Central memory CD8-positive, alpha-beta T cell (primary cell): ENCODE measurements at regions not wholly inside any gene's neighbourhood (a gene's known extent, or its start where the extent isn't known, plus 50 kb on each side); places are given as distances from the start of the nearest gene placed in this dataset.

Experiments
- ATAC-seq: fragments of 150-1000 bp; cut with Tn5 transposase; replicated peaks from 2 replicates; pipeline ENCODE4 v1.10.0; 2022; ENCODE audit warnings: mild to moderate bottlenecking, moderate FRiP score, moderate number of reproducible peaks; ENCODE audit not compliant: poor library complexity, severe bottlenecking; ENCODE audit errors: extremely low read depth
- DNase-seq, 2 donors: peaks; one replicate each; pipeline ENCODE4 v3.0.0; 2021; ENCODE audit warnings: low spot score in 2 of 2
- H3K27ac Mint-ChIP-seq: one replicate; pipeline ENCODE4 v1.8.0; 2022; ENCODE audit warnings: low read depth, mild to moderate bottlenecking, moderate library complexity, mixed read lengths
- H3K27me3 Mint-ChIP-seq: one replicate; pipeline ENCODE4 v1.8.0; 2022; ENCODE audit warnings: mixed read lengths
- H3K36me3 Mint-ChIP-seq: one replicate; pipeline ENCODE4 v1.8.0; 2022; ENCODE audit warnings: mild to moderate bottlenecking, moderate library complexity, mixed read lengths; ENCODE audit not compliant: insufficient read depth
- H3K4me1 Mint-ChIP-seq: one replicate; pipeline ENCODE4 v1.8.0; 2022; ENCODE audit warnings: mixed read lengths
- H3K4me3 Mint-ChIP-seq: one replicate; pipeline ENCODE4 v1.8.0; 2022; ENCODE audit warnings: mild to moderate bottlenecking, moderate library complexity, mixed read lengths
- H3K9me3 Mint-ChIP-seq: one replicate; pipeline ENCODE4 v1.8.0; 2022; ENCODE audit warnings: mixed read lengths

DNA sequence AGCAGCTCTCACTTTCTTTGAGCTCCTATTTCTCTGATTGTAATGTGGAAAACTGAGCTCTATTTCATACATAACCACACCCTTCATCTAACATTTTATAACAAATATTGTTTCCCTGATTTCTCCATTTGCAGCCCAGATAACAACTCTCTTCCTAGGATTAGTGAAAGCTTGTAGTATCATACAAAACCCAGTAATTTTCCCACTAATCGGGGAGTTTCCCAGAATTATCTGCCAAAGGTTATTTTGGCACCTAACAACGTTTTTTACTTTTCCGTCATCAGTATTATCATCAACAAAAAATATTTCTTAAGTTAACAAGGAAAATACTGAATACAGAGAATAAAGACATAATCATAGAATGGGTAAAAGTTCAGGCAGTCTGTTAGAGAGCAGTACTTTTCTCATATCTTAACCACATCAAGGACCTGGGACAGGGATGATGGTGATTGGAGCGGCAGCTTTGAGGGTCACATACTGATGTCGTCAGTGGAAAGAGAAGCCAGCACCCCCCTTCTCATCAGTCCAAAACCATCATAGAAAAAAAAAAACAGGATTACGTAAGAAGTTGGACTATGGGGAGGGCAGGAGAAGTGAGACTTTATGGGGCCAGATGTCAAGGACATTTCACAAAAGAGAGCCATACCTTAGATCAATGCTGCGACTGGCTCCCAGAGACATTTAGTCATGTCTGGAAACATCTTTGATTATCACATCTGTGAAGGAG is 166.1 kb upstream of the TNFAIP3 start:
- peaks cover 20% of the 10 kb centered on the region for H3K4me1 Mint-ChIP-seq
- DNase-seq, result no peak
- no peak for ATAC-seq

DNA sequence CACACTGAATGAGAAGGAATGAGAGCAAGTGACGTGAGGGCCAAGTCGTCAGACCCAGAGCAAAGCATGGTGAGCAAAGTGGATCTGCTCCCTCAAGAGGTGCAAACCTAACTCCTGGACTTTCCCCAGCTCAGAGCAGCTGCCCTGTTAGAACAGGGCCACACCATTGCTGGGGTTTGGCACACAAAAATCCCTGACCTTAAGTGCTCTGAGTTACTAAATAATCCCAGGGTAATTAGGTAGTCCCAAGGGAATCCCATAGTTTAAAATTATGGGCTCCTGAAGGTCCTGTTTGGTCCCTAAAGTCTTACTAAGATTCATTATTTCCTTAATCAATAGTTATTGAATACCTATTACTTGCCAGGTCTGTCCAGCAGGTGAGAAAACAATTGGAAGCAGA is 165.1 kb upstream of the TNFAIP3 start:
- Mint-ChIP-seq H3K4me1 (peaks cover 22% of the 10 kb centered on the region), H3K4me3 (no peak overlapping the region), H3K36me3 (peaks cover 2% of the 10 kb centered on the region), H3K27ac (no peak overlapping the region), H3K9me3 (no peaks in the 10 kb centered on the region), H3K27me3 (peaks cover 10% of the 10 kb centered on the region)
- no peak for DNase-seq
- no peak for ATAC-seq

More for the DNA sequence above, 166.1 kb upstream of the TNFAIP3 start:
- H3K4me3 Mint-ChIP-seq, result no peak overlapping the region
- H3K36me3 Mint-ChIP-seq, result peaks cover 2% of the 10 kb centered on the region
- H3K9me3 Mint-ChIP-seq, result no peaks in the 10 kb centered on the region
- no peak overlapping the region for H3K27ac Mint-ChIP-seq
- peaks cover 12% of the 10 kb centered on the region for H3K27me3 Mint-ChIP-seq

DNA sequence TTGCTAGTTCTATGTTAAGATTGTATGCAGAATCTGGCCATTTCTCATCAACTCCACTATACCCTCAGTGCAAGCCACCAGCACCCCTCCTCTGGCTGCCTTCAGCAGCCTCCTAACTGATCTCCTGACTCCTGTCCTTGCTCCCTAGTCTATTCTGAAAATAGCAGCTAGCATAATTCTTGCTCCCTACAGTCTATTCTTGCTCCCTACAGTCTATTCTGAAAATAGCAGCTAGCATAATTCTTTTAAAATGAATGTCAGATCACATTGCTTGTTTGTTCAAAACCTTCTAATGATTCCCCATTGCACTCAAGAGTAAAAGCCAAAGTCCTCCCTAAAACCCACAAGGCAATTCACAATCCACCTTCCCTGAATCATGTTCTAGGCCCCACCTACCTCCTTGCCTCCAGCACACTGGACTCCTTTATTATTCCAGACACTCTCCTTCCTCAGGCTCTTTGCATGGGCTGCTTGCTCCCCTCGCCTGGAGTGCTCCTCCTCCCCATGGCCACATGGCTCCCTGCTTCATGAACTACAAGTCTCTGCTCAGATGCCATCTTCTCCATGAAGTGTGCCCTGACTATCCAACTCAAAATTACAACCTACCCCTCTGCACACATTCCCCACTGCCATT is 164.2 kb upstream of the TNFAIP3 start:
- H3K27ac Mint-ChIP-seq, result peak overlapping the region; percentile 1
- DNase-seq (no peak), ATAC-seq (no peak)
- H3K9me3 Mint-ChIP-seq, result no peaks in the 10 kb centered on the region
- H3K27me3 Mint-ChIP-seq, result peaks cover 10% of the 10 kb centered on the region
- H3K4me1 Mint-ChIP-seq, result peaks cover 24% of the 10 kb centered on the region
- peaks cover 8% of the 10 kb centered on the region for H3K36me3 Mint-ChIP-seq
- no peak overlapping the region for H3K4me3 Mint-ChIP-seq

DNA sequence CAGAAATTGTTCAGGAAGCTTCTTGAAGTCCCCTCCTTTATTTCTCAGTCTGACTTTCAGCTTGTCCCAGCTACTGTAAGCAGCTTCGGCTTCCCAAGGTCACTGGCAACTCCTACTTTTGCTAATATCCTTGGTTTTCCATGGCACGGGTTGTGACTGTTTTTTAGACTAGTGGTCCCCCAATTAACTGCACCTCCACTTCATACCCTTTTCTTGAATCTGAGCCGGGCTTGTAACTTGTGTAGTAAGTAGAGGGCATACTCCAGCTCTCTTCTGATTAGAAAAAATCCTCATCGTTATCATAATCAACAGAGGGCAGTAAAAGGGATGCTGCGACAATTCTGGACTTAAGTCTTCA is 162.3 kb upstream of the TNFAIP3 start:
- Mint-ChIP-seq H3K4me1 (peaks cover 29% of the 10 kb centered on the region), H3K36me3 (peaks cover 18% of the 10 kb centered on the region), H3K9me3 (peaks cover 3% of the 10 kb centered on the region), H3K27me3 (peaks cover 10% of the 10 kb centered on the region), H3K27ac (no peak overlapping the region), H3K4me3 (no peak overlapping the region)
- ATAC-seq, result no peak
- DNase-seq, result no peak

DNA sequence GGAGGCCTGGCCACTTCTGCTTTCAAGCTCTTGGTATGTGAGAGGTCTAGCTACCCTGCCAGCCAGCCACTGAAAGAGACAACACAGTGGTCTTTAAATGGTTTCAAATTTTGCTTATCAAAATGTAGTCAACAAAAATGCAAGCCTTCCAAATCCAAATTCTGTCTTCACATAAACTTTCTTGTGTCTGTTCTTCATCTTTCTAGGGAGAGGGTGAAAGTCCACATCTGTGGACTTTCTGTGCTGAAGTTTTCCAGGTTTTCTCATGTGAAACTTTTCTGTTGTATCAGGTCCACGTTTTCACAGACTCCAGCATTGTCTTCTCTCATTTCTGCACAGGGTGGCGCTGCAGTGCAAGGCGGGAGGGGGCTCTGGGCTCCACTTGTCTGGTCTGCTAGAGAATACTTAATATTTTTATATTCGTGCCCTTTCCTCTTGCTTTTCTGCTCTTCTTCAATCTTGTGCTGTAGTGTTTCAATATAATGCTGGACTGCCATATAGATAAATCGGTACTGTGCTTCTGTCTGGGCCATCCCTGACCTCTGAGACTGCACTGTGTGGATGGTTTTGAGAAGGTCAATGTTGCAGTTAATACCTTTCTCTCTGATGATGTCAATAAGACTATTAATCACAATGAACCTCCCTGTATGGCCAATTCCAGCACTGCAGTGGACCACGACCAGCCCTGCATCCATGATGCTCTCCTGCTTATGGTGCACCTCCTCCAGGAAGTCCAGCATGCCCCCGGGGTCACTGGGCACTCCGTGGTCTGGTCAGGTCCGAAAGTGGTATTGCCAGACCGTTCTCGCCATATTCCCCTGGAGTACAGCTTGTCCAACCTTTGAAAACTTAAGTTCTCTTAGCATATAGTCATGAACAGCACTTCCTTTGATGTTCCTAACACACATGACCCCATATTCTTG is 161.6 kb upstream of the TNFAIP3 start:
- Mint-ChIP-seq H3K27me3 (peaks cover 10% of the 10 kb centered on the region), H3K36me3 (peaks cover 19% of the 10 kb centered on the region), H3K4me1 (peaks cover 36% of the 10 kb centered on the region), H3K4me3 (no peak overlapping the region), H3K27ac (peak overlapping the region; percentile 99), H3K9me3 (peaks cover 3% of the 10 kb centered on the region)
- ATAC-seq (no peak), DNase-seq (peak; percentile 63 to 72)

DNA sequence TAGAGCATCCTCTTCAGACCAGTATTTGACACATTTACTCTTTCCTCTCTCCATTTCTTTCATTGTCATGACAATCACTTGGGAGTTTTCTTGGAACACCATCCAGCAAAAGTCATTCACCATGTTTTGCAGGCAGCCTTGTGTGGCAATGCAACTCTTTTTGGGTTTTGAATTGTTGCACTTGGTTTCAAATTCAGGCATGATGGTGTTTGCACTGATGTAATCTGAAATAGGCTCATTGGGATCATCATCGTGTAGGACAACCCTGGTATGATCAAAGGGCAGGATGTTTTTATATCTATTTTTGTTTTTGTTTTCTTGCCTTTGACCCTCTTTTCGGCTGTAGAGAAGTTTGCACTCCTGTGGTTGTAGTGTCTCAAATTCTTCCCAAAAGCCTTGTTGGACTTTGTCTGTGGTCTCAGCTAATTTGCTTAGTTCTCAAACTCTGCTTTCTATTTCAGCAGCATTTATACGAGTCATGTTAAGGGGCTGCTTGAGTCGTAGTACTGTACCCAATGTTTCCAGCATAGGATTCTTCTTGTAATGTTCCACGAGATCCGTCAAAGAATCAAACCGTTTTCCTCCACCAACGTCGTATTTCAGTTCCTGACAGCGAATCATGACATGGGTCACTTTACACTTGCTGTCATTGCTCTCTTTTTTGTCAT is 160.8 kb upstream of the TNFAIP3 start:
- peaks cover 3% of the 10 kb centered on the region for H3K27me3 Mint-ChIP-seq
- no peak for DNase-seq
- peaks cover 38% of the 10 kb centered on the region for H3K4me1 Mint-ChIP-seq
- H3K27ac Mint-ChIP-seq, result peak overlapping the region; percentile 99
- H3K9me3 Mint-ChIP-seq, result peaks cover 3% of the 10 kb centered on the region
- no peak for ATAC-seq
- no peak overlapping the region for H3K4me3 Mint-ChIP-seq
- H3K36me3 Mint-ChIP-seq, result peaks cover 19% of the 10 kb centered on the region

DNA sequence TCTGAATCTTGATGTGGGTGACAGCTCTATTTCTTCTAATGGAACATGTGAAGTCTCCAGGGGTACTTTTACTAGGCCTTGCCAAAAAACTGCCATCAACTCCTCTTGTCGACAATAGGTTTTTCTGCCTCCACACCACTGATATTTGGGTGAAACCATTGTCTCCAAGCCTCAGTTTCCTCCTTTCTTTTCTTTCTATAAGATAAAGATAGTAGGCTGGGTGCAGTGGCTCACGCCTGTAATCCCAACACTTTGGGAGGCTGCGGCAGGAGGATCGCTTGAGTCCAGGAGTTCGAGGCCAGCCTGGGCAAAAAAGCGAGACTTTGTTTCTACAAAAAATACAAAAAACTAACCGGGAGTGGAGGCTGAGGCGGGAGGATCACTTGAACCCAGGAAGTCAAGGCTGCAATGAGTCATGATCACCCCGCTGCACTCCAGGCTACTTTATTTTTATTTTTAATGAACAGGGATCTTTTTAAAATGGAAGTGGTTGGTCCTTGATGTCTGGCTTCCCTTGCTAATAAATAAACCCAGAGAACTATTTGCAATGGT is 159.9 kb upstream of the TNFAIP3 start:
- peak overlapping the region; percentile 74 for H3K4me3 Mint-ChIP-seq
- H3K36me3 Mint-ChIP-seq, result peaks cover 19% of the 10 kb centered on the region
- no peak for ATAC-seq
- peak overlapping the region; percentile 99 for H3K27ac Mint-ChIP-seq
- peaks cover 3% of the 10 kb centered on the region for H3K9me3 Mint-ChIP-seq
- H3K27me3 Mint-ChIP-seq, result no peaks in the 10 kb centered on the region
- H3K4me1 Mint-ChIP-seq, result peaks cover 43% of the 10 kb centered on the region
- no peak for DNase-seq

DNA sequence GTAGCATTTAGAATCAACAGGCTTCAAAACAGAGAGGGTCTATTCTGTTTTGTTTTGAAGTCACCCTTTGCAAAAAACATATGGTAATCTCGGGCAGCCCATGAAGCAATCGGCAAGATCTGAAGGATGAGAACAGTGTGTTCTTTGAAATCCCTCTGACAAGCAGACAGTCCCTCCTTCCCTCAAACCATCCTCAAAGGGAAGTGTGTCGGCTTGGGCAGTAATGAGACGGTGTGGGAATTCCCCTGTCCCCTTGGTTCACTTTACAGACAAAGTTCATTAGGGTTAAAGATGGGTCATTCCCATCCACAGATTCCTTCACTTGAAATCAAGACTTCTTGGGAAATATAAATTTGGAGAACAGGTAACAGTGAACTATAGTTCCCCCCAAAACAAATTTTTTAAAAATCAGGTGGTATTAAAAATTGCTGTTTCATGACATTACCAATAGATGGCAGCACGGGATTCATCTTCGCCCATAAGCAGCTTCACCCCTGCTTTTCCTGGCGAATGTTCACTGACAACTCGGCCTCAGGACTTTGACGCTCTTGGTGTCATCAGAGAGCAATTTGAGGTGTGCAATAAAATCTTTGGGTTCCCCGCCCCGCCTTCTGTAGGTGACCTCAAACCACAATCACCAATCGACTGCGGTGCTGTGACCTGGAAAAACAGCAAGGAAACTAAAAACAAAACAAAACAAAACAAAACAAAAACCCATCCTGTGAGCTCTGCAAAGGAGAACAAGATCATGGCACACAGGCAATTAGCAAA is 159.3 kb upstream of the TNFAIP3 start:
- Mint-ChIP-seq H3K9me3 (peaks cover 3% of the 10 kb centered on the region), H3K4me1 (peaks cover 43% of the 10 kb centered on the region), H3K4me3 (peak overlapping the region; percentile 74), H3K27me3 (no peaks in the 10 kb centered on the region), H3K36me3 (peaks cover 19% of the 10 kb centered on the region), H3K27ac (peak overlapping the region; percentile 99)
- ATAC-seq, result peak; percentile 81
- peak; percentile 71 to 91 for DNase-seq

DNA sequence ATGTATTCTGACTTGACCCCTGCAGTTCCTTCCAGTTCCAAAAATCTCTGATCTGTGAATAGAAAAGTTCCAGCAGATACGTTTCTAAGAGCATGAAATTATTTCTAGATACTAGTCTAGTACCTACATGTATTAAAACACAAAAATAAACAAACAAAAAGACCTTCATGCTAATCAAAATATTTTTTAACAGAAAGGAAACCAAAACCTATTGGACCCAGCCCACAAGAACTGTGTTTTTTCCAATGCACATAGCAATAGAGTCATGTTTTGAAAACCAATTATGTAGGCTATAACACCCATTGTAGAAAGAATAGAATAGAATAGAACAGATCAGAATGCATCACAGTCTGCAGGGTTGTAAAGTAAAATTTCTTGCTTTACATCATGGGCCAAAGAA is 158.6 kb upstream of the TNFAIP3 start:
- peaks cover 19% of the 10 kb centered on the region for H3K36me3 Mint-ChIP-seq

DNA sequence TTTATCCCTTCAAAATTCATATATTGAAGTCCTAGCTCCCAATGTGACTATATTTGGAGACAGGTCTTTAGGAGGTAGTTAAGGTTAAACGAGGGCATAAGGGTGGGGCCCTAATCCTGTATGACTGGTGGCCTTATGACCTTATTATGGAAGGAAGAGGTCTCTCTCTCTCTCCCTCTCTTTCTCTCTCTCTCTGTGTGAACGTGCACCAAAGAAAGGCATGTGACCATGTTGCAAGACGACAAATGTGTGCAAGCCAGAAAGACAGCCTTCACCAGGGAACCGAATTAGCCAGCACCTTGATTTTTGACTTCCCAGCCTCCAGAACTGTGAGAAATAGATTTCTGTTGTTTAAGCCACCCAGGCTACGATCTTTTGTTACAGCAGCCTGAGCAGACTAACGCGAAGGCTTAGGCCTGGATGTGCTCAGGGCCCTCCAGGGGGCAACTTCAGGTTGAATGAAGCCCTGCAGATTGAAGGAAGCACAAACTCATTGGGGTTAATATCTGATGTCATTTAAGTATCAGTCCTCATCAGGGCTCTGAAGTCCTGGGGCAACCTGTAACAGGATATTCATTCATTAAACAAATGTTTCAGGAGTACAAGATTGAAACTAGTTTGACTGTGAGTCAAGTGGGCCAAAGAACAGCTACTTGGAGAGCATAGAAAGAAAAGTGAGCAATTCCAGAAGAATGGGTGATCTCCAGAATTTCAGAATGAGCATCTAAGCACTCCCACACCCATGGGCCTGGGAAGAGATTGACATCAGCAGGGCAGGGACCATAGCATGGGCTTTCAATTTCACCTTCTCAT is 157.4 kb upstream of the TNFAIP3 start:
- H3K27me3 Mint-ChIP-seq, result no peaks in the 10 kb centered on the region
- no peak for DNase-seq
- ATAC-seq, result no peak
- H3K4me1 Mint-ChIP-seq, result peaks cover 54% of the 10 kb centered on the region
- peaks cover 19% of the 10 kb centered on the region for H3K36me3 Mint-ChIP-seq
- H3K9me3 Mint-ChIP-seq, result peaks cover 8% of the 10 kb centered on the region
- peak overlapping the region; percentile 99 for H3K27ac Mint-ChIP-seq
- H3K4me3 Mint-ChIP-seq, result no peak overlapping the region

More for the DNA sequence above, 158.6 kb upstream of the TNFAIP3 start:
- no peaks in the 10 kb centered on the region for H3K27me3 Mint-ChIP-seq
- peaks cover 3% of the 10 kb centered on the region for H3K9me3 Mint-ChIP-seq
- ATAC-seq, result peak; percentile 30
- H3K4me3 Mint-ChIP-seq, result peak overlapping the region; percentile 74
- H3K4me1 Mint-ChIP-seq, result peaks cover 43% of the 10 kb centered on the region
- DNase-seq, result no peak
- peak overlapping the region; percentile 99 for H3K27ac Mint-ChIP-seq

DNA sequence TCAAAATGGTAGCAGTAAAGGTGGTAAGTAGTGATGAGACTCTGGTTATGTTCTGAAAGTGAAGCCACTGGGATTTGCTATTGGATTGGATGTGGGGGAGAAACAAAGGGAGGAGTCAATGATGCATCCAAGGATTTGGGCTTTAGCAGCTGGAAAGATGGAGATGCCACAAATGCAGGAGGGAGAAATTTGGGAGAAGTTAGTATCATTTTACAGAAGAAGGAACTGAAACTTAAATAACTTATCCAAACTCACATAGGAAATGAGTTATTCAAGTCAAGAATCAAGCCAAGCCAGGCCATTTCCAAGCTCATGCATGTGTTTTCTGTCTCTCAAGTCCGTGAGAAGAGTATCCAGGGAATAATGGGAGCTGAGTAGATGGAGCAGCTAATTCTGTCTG is 155.1 kb upstream of the TNFAIP3 start:
- Mint-ChIP-seq H3K27me3 (no peaks in the 10 kb centered on the region), H3K9me3 (peaks cover 8% of the 10 kb centered on the region), H3K36me3 (peaks cover 26% of the 10 kb centered on the region), H3K4me1 (peaks cover 61% of the 10 kb centered on the region), H3K4me3 (no peak overlapping the region), H3K27ac (peak overlapping the region; percentile 33)
- DNase-seq (no peak), ATAC-seq (no peak)
